SU-DHL-6 (cell line): ENCODE measurements at regions not wholly inside any gene's neighbourhood (a gene's known extent, or its start where the extent isn't known, plus 50 kb on each side); places are given as distances from the start of the nearest gene placed in this dataset.

ENCODE experiments used
- EZH2phosphoT487 ChIP-seq: fragments of 200-600 bp; sonication (generic), shearing (Covaris generic); conservative IDR thresholded peaks from 2 replicates; pipeline ENCODE4 v1.6.1; 2018; ENCODE audit warnings: mild to moderate bottlenecking, antibody characterized with exemption, low read length, moderate library complexity, mixed read lengths
- TF ChIP-seq, protein P1 (sequence below): fragments of 200-600 bp; sonication (generic); IDR thresholded peaks from one replicate; pipeline ENCODE4 v1.5.1; 2017; ENCODE audit warnings: antibody characterized with exemption, mild to moderate bottlenecking, low read length, moderate library complexity; ENCODE audit not compliant: insufficient read depth, poor library complexity, severe bottlenecking

DNA sequence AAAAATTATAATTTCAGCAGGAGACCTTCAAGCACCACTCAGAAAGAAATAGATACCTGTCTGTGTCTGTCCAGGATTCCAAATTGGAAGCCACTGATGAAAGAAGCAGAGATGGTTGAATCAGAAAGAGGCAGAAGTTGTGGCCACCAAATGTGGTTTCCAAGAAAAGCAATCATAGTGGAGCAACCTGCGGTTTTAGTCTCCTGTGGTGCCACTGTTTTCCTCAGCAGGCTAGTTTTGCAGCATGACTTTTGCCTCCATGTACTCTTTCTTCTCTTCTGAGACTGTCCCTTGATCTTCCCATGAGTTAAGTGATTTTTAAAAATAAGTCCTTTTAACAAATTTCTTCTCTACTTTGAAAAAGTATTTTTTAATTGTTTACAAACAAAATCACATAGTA lies 535.8 kb downstream of the CYLC2 start:
- TF ChIP-seq, protein P1, sequence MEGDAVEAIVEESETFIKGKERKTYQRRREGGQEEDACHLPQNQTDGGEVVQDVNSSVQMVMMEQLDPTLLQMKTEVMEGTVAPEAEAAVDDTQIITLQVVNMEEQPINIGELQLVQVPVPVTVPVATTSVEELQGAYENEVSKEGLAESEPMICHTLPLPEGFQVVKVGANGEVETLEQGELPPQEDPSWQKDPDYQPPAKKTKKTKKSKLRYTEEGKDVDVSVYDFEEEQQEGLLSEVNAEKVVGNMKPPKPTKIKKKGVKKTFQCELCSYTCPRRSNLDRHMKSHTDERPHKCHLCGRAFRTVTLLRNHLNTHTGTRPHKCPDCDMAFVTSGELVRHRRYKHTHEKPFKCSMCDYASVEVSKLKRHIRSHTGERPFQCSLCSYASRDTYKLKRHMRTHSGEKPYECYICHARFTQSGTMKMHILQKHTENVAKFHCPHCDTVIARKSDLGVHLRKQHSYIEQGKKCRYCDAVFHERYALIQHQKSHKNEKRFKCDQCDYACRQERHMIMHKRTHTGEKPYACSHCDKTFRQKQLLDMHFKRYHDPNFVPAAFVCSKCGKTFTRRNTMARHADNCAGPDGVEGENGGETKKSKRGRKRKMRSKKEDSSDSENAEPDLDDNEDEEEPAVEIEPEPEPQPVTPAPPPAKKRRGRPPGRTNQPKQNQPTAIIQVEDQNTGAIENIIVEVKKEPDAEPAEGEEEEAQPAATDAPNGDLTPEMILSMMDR: no peak
- no peak for TF ChIP-seq EZH2phosphoT487
